ENCODE measurements at regions not wholly inside any gene's neighbourhood (a gene's known extent, or its start where the extent isn't known, plus 50 kb on each side); places are given as distances from the start of the nearest gene placed in this dataset.

DNA sequence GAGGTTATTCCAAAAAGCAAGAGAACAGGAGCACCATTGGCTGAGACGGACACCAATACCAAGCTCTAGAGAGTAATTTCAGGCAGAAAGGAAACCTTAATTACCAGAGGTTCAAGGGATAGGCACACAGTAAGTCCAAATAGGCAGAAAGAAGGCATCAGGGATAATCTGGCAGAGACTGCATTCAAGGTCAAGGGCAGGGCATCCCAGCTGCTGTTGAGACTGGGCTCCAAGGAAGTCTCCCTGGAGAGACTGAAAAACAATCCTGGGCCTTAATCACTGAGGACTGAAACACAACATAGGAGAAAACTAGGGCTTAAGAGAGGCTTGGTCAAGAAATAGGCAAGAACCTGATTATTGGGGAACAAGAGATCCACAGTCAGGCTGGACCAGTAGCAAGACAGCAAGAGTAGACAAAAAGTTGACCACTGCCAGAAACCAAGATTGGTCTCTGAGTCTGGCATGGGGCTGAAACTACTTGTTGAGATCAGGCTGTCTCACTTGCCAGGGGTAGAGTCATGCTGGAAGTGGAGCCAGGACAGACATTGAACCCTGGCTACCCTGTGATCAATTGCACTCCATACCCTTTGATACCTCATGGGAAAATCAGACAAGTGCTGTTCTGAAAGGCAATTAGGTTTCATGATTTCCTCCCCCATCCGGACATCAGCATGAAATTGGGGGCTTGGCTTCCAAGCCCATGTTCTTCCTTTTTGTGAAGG, 193.2 kb upstream of the TNP1 start:
- TF ChIP-seq POLR2A (IDR thresholded peaks at IDR 0.05) = no peak
- TF ChIP-seq, protein P1, sequence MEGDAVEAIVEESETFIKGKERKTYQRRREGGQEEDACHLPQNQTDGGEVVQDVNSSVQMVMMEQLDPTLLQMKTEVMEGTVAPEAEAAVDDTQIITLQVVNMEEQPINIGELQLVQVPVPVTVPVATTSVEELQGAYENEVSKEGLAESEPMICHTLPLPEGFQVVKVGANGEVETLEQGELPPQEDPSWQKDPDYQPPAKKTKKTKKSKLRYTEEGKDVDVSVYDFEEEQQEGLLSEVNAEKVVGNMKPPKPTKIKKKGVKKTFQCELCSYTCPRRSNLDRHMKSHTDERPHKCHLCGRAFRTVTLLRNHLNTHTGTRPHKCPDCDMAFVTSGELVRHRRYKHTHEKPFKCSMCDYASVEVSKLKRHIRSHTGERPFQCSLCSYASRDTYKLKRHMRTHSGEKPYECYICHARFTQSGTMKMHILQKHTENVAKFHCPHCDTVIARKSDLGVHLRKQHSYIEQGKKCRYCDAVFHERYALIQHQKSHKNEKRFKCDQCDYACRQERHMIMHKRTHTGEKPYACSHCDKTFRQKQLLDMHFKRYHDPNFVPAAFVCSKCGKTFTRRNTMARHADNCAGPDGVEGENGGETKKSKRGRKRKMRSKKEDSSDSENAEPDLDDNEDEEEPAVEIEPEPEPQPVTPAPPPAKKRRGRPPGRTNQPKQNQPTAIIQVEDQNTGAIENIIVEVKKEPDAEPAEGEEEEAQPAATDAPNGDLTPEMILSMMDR (IDR thresholded peaks at IDR 0.05) = no peak

All from testis (tissue), 2 donors.